C4-2B (cell line): ENCODE measurements at regions not wholly inside any gene's neighbourhood (a gene's known extent, or its start where the extent isn't known, plus 50 kb on each side); places are given as distances from the start of the nearest gene placed in this dataset.

Source experiments
- H3K27ac ChIP-seq: fragments of 450-650 bp; 2 replicates; pipeline ENCODE4 v1.5.1; 2017
- ZFX ChIP-seq: fragments of 450-650 bp; IDR thresholded peaks from 2 replicates; pipeline ENCODE4 v1.6.1; 2017
- TF ChIP-seq, protein P1 (sequence below): fragments of 450-650 bp; conservative IDR thresholded peaks from 2 replicates; pipeline ENCODE4 v1.5.1; 2017; ENCODE audit warnings: mild to moderate bottlenecking

DNA sequence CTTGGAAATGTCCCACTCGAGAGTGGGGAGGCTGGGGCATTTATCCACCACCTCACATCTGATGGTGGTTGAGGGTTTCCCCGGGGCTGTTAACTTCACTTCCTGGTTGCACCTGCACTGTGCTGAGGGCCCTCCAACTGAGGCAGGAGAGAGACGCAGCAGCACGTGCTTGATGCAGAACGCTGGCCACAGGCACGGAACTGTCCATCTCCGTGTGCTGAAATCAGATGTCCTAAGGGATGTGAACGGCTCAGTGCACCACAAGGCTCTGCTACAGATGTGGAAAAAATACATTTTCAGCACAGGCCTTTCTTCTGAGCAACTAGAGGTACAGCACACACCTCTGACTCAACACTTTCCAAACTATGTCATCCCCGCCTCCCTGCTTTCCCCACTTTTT is 114.8 kb upstream of the C16orf82 start:
- TF ChIP-seq, protein P1, sequence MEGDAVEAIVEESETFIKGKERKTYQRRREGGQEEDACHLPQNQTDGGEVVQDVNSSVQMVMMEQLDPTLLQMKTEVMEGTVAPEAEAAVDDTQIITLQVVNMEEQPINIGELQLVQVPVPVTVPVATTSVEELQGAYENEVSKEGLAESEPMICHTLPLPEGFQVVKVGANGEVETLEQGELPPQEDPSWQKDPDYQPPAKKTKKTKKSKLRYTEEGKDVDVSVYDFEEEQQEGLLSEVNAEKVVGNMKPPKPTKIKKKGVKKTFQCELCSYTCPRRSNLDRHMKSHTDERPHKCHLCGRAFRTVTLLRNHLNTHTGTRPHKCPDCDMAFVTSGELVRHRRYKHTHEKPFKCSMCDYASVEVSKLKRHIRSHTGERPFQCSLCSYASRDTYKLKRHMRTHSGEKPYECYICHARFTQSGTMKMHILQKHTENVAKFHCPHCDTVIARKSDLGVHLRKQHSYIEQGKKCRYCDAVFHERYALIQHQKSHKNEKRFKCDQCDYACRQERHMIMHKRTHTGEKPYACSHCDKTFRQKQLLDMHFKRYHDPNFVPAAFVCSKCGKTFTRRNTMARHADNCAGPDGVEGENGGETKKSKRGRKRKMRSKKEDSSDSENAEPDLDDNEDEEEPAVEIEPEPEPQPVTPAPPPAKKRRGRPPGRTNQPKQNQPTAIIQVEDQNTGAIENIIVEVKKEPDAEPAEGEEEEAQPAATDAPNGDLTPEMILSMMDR: no peak
- TF ChIP-seq ZFX: no peak
- no peak overlapping the region for H3K27ac ChIP-seq

DNA sequence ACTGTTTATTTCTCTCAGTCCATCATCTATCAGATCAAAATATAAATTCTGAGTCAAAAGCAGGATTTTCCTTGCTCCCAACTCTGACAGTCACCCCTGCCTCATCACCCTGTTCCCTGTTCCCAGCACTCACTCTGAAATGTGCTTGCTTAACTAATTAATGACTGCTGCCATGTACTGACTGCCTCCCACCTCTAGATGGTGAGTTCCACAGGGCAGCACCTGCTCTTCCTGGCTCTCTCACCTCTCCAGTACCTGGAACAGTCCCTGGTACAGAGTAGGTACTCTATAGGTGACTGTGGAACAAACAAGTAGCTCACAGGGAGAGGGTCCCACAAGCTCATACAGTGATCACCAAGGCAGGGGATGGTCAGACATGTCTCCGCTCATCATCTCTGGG is 114.3 kb upstream of the C16orf82 start:
- TF ChIP-seq, protein P1: no peak

DNA sequence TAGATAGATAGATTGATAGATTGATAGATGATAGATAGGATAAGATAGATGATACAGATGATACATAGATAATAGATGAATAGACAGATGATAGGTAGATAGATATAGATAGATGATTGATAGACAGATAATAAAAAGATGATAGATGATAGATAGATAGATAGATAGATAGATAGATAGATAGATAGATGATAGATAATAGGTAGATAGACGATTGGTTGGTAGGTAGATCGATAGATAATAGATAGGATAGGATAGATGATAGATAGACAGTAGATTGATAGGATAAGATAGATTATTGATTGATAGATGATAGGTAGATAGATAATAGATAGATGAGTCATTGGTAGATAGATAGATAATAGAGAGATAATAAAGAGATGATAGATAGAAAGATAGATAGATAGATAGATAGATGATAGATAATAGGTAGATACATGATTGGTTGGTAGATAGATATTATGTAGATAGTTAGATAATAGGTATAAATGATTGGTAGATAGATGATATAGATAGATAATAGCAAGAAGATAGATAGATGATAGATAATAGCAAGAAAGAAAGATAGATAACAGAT is 109.4 kb upstream of the C16orf82 start:
- TF ChIP-seq ZFX: no peak
- TF ChIP-seq, protein P1: no peak
- no peak overlapping the region for H3K27ac ChIP-seq

More for the DNA sequence above, 114.3 kb upstream of the C16orf82 start:
- H3K27ac ChIP-seq: no peak overlapping the region

- TF ChIP-seq ZFX: no peak
- no peak overlapping the region for H3K27ac ChIP-seq
Measured at GRCh38 chr16:26959416-26960009, 107.2 kb upstream of the C16orf82 start.

- H3K27ac ChIP-seq: no peak overlapping the region
Measured at GRCh38 chr16:26961459-26961858, 105.3 kb upstream of the C16orf82 start.

GRCh38 chr16:26963109-26963508 is 103.6 kb upstream of the C16orf82 start:
- H3K27ac ChIP-seq: no peak overlapping the region
- TF ChIP-seq, protein P1: peak; percentile 55
- no peak for TF ChIP-seq ZFX

More at GRCh38 chr16:26961459-26961858, 105.3 kb upstream of the C16orf82 start:
- no peak for TF ChIP-seq ZFX
- TF ChIP-seq, protein P1: no peak

- TF ChIP-seq, protein P1: no peak
- TF ChIP-seq ZFX: no peak
- no peak overlapping the region for H3K27ac ChIP-seq
Measured at GRCh38 chr16:26969589-26970231, 97.0 kb upstream of the C16orf82 start.

DNA sequence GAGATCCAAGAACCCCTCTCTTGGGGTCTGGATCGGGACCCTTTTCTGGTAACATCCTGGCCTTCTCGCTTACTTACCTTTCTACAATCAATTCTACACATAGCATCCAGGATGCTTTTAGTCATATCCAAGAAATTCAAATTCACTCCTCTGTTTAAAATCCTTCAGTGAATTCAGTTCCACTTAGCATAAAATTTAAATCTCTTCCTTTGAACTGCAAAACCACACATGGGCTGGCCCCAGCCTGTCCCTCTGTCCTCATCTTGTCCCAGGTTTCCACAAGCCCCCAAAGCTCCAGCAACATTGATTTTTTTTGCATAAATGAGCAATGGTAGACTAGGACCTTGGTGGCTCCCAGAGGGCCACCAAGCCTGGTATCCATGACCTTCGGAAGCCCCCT is 96.4 kb upstream of the C16orf82 start:
- H3K27ac ChIP-seq: no peak overlapping the region
- TF ChIP-seq, protein P1: no peak
- TF ChIP-seq ZFX: no peak
